Skeletal muscle cell (primary cell): ENCODE measurements at regions not wholly inside any gene's neighbourhood (a gene's known extent, or its start where the extent isn't known, plus 50 kb on each side); places are given as distances from the start of the nearest gene placed in this dataset.
"Not testable (repeated sequence)": the region's sequence is repeated elsewhere in the genome, so short reads cannot be mapped to it uniquely, and the experiment has no call there.

Experiments
- DNase-seq: peaks from one replicate; pipeline ENCODE4 v3.0.0-alpha.2; 2010; ENCODE audit warnings: low read depth
- H3K4me3 ChIP-seq: 2 replicates; pipeline ENCODE4 v1.5.1; 2011; ENCODE audit warnings: low read depth, mild to moderate bottlenecking, control low read depth, low read length, moderate library complexity

DNA sequence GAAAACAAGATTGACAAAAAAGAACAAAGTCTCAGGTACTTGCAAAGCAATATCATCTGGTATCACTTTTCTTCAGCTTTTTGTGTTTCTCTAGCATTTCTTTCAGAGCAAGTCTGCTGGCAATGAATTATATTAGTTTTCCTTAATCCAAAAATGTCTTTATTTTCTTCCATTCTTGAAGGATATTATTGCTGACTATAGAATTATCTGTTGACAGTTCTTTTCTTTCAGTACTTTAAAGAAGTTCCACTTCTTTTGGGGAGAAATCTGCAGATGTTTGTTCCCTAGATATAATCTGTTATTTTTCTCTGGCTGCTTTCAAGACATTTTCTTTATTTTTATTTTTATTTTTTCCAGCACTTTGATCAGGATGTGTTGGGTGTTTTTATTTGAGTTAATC lies 161.8 kb upstream of the SPRED2 start:
- no peak overlapping the region for H3K4me3 ChIP-seq
- no peak for DNase-seq

DNA sequence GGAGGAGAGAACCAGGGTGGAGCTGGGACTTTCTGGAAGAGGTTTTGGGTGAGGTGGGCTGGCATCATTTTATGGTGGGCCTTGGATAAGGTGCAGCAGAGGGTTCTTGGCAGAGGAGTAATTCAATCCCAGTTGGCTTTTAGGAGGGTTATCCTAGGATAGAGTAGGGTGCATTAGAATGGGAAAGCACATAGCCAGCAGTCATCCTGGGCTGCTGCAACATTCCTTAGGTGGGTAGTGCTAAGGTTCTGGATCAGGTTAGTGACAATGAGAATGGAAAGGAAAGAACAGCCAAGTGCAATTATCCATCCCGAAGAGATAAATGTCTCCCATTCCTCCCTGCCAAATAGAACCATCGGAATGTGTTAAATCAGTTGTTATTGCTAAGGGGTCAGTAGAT lies 157.3 kb upstream of the SPRED2 start:
- H3K4me3 ChIP-seq = no peak overlapping the region
- DNase-seq = no peak

DNA sequence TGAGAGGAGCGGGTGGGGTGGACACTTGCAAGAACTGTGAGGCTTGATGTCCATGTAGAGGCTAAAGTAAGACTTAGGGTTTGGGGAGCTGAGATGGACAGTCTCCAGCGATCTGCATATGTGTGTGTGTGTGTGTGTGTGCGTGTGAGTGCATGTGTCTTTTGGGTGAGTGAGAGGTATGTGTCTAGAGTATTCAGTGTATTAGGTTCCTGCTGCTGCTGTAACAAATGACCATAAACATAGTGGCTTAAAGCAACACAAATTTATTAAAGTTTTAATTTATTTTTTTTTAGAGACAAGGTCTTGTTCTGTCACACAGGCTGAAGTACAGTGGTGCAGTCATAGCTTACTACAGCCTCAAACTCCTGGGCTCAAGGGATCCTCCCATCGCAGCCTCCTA lies 155.4 kb upstream of the SPRED2 start:
- no peak overlapping the region for H3K4me3 ChIP-seq

DNA sequence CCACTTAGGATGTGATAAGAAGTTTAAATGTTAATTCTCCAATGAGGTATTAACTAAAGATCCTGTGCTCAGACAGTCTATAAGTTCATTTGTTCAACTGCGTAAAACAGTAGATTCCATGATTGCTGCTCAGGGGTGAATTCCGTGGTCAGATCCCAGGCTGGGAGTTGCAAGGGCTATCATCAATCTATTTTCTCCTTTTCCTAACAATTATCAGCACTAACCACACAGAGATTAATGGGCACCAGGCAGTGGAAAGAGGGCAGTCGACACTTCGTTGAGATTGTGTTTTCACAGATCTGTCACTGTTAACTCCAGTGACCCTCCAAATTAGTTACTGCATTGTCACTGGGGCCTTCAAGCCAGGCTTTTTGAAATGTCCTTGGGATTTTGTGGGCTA lies 154.1 kb upstream of the SPRED2 start:
- no peak for DNase-seq
- H3K4me3 ChIP-seq = no peak overlapping the region

More for the DNA sequence above, 155.4 kb upstream of the SPRED2 start:
- DNase-seq = no peak

DNA sequence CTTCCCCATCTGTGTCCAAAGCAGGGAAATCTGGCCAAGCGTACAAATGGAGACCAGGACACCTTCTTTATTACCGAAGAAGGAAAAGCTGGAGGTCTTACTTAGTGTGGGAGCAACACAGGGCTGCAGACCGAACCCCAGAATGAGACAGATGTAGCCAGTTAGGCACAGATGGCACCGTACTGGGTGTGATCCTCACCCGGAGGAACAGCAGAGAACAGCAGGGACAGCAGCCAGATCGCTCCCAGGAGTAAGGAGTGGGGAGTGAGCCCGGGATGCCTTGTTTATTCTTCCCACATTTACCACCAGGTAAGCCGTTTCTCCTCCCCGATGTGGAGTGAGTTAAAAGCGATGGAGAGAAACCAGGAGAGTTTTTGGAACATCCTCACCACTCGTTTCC lies 150.7 kb upstream of the SPRED2 start:
- DNase-seq = no peak
- no peak overlapping the region for H3K4me3 ChIP-seq

DNA sequence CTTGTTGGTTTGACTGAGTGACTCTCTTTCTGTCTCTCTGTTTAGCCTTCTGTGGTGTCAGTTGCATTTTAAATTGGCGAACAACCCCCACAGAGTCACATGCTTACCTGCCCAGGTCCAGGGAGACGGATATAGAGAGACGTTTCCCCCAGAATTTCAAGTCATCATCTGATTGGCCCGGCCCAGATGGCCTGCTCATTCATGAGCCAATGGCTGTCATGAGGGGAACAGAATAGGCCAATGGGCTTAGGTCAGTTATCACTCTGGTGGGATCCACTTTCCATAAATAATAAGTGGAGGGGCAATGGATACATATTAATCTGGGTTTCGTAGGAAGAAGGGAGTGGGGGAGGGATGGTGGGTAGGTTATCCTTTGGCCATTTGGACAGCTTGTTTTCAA lies 150.0 kb upstream of the SPRED2 start:
- no peak for DNase-seq

DNA sequence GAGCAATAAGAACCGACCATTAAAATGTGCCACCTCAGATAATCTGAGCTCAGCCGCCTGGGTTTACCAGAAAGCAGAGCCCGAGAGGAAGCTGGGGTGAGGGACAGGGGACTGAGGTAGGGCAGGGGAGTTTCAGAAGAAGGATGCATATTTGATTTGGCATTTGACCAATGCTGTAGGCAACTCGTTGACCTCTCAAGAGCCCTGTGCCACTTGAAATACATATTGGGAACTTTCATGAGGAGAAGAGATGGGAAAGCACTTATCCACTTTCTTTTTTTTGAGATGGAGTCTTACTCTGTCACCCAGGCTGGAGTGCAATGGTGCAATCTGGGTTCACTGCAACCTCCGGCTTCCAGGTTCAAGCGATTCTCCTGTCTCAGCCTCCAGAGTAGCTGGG lies 148.4 kb upstream of the SPRED2 start:
- H3K4me3 ChIP-seq = no peak overlapping the region

More for the DNA sequence above, 150.0 kb upstream of the SPRED2 start:
- H3K4me3 ChIP-seq = no peak overlapping the region

DNA sequence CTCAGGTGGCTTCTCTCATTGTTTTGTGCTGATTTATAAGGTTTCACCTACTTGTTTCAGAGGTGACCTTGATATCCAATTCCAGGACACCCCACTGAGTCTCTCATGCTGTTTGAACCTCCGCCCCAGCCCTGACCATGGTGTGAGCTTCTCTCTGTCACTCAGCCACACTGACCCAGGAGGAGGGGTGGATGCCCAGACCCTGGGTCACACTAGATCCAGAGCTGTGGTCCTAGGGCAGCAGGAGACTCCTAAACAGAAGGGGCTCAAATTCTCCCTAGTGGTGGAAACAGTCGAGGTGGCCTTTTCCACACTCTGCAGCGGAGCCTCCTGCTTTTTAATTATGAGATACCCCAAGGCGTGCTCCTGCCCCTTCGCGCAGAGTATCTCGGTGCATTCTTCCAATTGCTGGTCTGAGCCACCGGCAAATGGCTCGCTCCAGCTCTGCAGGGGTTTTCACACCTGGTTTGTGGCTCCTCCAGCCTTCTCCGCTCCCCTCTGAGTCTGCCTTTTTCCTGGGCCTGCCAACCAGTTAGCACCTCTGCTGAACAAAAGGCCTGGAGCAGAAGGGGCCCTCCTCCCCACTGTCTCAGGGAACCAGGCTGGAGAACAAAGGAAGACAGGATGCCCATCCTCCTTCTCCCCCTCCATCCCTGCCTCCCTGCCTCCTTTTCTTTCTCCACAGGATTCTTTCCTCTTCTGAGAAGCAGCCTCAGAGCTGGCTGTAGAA lies 147.3 kb upstream of the SPRED2 start:
- no peak overlapping the region for H3K4me3 ChIP-seq
- DNase-seq = no peak

More for the DNA sequence above, 148.4 kb upstream of the SPRED2 start:
- DNase-seq = no peak

DNA sequence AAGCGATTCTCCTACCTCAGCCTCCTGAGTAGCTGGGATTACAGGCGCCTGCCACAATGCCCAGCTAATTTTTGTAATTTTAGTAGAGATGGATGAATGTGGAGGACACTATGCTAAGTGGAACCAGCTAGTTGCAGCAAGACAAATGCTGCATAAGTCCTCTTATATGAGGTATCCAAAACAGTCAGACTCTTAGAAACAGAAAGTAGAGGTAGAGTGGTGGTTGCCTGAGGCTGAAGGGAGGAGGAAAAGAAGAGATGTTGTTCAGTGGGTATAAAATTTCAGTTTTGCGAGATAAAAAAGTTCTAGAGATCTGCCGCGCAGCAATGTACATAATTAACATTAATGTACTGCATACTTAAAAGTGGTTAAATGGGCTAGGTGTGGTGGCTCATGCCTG lies 145.3 kb upstream of the SPRED2 start:
- no peak for DNase-seq

DNA sequence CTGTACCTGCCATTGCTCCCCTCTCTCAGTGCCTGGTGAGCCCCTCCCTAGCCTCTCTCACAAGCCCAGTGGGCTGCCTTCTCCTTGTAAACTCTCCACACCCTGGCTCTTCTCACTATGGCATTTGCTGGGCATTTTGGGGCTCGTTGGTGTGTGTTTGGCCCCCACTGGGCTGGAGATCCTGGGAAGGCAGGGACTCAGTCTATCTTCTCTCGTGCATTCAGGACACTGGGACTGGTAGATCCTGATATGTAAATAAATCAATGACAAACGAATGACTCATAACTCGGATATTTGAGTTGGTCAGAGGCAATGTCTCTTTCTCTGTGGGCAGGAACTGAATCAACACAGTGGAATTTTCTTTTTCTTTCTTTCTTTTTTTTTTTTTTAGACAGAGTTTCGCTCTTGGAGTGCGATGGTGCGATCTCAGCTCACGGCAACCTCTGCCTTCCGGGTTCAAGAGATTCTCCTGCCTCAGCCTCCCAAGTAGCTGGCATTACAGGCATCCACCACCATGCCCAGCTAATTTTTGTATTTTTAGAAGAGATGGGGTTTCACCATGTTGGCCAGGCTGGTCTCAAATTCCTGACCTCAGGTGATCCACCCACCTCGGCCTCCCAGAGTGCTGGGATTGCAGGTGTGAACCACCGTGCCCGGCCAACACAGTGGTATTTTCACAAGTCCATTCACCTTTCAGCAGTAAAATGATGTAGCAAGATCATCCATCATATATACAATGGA lies 144.6 kb upstream of the SPRED2 start:
- no peak overlapping the region for H3K4me3 ChIP-seq
- peak; percentile 73 for DNase-seq

More for the DNA sequence above, 145.3 kb upstream of the SPRED2 start:
- no peak overlapping the region for H3K4me3 ChIP-seq

DNA sequence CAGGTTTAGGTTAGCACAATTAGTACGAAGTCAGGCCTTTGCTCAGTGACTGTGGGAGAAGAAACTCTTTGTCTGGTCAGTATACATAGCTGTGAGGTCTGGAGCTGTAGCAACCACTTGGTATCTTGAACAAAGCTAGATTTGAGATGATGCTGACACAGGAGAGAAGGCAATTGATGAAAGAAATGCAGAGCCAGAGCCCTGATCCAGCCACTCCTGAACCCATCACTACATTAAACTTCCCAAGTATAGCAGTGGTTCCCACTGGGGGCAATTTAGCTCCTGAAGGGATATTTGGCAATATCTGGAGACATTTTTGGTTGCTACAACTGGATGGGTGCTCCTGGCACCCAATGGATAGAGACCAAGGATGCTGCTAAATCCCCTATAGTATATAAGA lies 143.9 kb upstream of the SPRED2 start:
- H3K4me3 ChIP-seq = no peak overlapping the region
- DNase-seq = no peak

DNA sequence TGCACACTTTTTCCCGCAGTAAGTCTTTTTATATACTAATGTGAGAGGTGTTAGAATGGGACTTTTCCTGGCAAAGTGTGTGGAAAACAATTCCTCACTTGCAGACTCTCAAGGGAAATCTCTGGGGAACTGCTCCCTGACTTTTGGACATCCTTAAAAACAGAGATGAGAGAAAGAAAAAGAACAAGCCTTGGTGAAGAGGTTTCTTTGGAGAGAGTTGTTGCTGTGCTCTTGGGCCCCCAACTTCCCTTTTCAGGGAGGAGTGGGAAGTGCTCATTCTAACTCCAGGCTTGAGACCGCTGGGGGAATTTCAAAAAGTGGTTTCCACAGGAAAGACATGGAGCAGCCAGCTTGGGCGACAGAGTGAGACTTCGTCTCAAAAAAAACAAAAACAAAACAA lies 142.6 kb upstream of the SPRED2 start:
- peak; percentile 16 for DNase-seq
- no peak overlapping the region for H3K4me3 ChIP-seq

DNA sequence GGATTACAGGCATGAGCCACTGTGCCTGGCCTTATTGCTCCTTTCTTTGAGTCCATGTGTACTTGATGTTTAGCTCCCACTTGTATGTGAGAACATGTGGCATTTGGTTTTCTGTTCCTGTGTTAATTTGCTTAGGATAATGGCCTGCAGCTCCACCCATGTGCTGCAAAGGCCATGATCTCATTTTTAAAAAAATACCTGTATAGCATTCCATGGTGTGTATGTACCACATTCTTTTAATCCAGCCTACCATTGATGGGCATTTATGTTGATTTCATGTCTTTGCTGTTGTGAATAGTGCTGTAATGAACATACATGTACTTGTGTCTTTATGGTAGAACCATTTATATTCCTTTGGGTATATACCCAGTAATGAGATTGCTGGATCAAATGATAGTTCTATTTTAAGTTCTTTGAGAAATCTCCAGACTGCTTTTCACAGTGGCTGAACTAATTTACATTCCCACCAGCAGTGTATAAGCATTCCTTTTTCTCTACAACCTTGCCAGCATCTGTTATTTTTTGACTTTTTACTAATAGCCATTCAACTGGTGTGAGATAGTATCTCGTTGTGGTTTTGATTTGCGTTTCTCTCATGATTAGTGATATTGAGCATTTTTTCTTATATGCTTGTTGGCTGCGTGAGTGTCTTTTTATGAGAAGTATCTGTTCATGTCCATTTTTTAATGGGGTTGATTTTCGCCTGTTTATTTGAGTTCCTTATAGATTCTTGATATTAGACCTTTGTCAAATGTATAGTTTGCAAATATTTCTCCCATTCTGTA lies 136.4 kb upstream of the SPRED2 start:
- DNase-seq, H3K4me3 ChIP-seq: not testable (repeated sequence)

DNA sequence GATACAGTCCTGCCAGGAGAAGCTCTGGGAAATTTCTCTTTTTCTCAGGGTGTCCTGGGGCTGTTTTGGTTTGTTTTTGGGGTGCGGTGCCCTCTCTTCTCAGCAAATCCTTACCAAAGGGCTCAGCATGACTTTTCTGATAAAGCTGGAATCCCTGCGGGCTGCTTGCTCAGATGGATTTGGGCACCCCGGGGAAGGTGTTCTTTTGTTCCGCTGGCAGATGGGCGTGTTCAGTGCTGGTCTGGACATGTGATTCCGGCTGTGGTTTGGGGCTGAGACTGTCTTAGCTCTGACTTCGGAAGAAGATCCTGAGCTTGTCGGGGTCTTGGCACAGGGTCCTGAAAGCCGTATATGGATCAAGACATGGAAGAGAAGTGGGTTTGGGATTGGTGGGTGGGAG lies 134.2 kb upstream of the SPRED2 start:
- DNase-seq = no peak
- no peak overlapping the region for H3K4me3 ChIP-seq

DNA sequence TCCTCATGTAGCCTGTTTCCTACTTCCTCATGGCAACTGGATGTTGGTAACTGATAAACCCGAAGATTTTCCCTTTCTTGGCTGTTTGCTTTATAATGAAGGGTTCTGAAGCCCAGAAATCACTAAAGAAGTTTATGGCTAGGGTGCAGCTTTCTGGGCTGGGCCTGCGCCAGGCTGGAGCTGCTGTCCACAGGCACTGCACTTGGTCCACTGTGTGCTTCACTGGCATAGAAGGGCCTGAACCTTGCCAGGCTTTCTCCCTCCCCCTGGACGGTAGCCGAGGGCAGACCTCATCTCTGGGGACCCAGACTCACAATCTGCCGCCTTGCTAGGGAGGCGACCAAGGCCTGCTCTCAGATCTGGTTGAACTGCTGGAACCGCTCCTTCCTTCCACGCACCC lies 133.3 kb upstream of the SPRED2 start:
- no peak for DNase-seq

DNA sequence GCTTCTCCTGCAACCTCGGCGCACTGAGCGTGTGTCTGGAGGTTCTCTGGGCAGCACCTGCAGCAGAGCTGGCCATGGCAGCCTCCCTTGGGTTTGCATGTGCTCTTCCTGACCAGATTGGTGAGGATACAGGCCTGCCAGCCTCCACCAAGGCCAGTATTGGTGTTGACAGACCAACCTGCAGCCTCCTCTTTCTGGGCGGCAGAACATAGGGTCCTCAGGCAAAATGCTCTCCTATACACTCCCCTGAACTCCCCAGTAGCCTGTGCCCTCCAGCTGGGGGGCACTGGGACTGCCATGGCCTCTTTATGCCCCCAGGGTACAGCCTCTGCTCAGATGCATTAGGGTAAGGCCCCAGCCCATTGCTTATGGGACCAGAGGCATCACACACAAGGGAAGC lies 131.9 kb upstream of the SPRED2 start:
- no peak for DNase-seq
- no peak overlapping the region for H3K4me3 ChIP-seq

More for the DNA sequence above, 133.3 kb upstream of the SPRED2 start:
- no peak overlapping the region for H3K4me3 ChIP-seq

DNA sequence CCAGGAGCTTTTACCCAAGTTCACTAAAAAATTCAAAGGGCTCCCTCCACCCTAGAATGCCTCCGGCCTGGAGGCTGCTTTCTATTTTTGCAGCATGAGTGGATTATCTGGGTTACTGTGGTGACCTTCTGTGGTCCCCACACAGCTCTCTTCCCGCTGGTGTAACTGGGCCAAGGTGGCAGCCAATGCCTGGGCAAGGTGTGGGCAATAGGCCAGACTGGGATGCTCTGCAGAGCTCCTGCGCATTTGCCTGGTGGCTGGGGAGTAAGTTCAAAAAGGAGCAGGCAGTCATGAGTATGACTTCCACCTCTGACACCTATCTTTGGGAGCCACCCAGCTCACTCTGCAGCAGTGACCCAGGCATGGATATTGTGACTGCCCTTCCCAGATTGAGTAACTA lies 130.5 kb upstream of the SPRED2 start:
- no peak for DNase-seq
- H3K4me3 ChIP-seq = no peak overlapping the region

DNA sequence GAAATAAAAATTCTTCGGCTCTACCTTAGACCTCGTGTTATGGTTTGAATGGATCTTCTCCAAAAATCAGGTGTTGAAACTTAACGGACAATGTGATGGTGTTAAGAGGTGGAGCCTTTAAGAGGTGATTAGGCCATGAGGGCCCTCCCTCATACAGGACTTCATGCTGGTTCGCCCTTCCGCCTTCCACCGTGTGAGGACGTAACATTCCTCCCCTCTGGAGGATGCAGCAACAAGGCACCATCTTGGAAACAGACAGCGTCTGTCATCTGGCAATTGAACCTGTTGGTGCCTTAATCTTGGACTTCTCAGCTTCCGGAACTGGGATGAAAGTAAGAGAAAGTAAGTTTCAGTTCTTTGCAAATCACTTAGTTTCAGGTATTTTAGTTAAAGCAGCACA lies 126.3 kb upstream of the SPRED2 start:
- DNase-seq = no peak
- H3K4me3 ChIP-seq = no peak overlapping the region

DNA sequence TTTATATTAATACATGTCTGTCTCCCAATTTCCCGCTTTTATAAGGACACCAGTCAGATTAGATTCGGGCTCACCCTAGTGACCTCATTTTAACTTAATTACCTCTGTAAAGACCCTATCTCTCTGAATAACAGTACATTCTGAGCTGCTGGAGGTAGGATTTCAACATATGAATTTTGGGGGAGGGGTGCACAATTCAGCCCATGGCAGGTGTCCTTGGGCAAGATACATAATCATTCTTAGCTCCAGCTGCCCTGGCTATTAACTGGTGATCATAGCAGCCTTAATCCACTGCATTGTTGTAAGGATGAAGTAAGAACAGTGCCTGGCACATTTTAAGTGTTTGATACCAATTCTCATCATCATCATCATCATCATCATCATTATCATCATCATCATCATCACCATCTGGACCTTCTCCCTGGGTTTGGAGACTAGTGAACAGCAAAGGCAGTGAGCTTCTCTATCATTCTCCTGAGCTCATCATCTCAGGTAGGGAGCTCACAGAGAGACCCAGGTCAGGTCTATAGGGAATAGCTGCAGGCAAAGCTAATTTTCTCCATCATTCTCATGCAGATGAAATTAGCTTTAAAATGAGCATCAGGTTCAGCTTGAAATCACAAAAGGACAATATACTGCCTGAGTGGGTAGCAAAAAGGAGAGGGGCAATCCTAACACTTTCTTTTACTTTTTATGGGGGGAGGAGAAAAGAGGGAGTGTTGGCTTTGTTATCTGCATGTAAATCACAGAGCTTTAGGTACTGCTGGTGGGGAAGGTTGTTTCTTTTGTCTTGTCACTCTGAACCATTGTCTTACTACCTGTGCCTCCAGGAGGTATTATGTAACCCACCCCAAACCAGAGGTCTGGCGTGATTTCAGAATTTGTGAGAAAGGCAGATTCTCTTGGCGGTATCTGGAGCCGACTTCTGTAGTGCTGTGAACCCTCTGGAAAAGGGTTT lies 125.5 kb upstream of the SPRED2 start:
- no peak overlapping the region for H3K4me3 ChIP-seq
- no peak for DNase-seq
